ENCODE measurements at regions not wholly inside any gene's neighbourhood (a gene's known extent, or its start where the extent isn't known, plus 50 kb on each side); places are given as distances from the start of the nearest gene placed in this dataset.

GRCh38 chr2:217418544-217418943 is 558.7 kb upstream of the TNP1 start:
- intact Hi-C loops (cut with micrococcal nuclease), result no loop called here

GRCh38 chr2:217418090-217418489 is 558.2 kb upstream of the TNP1 start:
- Histone ChIP-seq H3K4me3 (replicated peaks in 1 of 3; ENCODE audit: low read depth in 2 of 3, low read length in 3 of 3) (no peak overlapping the region), H2AFZ (ENCODE audit: insufficient read depth, low read depth, low read length, poor library complexity, severe bottlenecking) (no peak overlapping the region), H3K4me1 (ENCODE audit: control insufficient read depth in 1 of 2, insufficient read depth in 2 of 2, low read length in 2 of 2) (peaks cover 0 to 3% of the 10 kb centered on the region in 2 donors), H3K4me2 (replicated peaks; ENCODE audit: extremely low read depth, low read length, poor library complexity, severe bottlenecking) (no peak overlapping the region), H3K9me3 (replicated peaks in 1 of 2; ENCODE audit: control insufficient read depth in 1 of 2, insufficient read depth in 1 of 2, low read length in 2 of 2) (no peaks in the 10 kb centered on the region), H3K27me3 (ENCODE audit: control insufficient read depth in 2 of 2, insufficient read depth in 2 of 2, low read length in 2 of 2) (peaks cover 13 to 16% of the 10 kb centered on the region in 2 donors), H3K79me2 (ENCODE audit: insufficient read depth, low read length) (no peaks in the 10 kb centered on the region), H3K27ac (ENCODE audit: low read depth in 1 of 2, low read length in 2 of 2) (no peak overlapping the region), H3K36me3 (replicated peaks in 1 of 2; ENCODE audit: control insufficient read depth in 1 of 2, insufficient read depth in 2 of 2, low read length in 2 of 2) (no peaks in the 10 kb centered on the region), H4K20me1 (ENCODE audit: insufficient read depth, low read length) (no peaks in the 10 kb centered on the region), H3K9ac (ENCODE audit: insufficient read depth, low read length, poor library complexity, severe bottlenecking) (no peak overlapping the region)
- no peaks in the 10 kb centered on the region for H3K36me3 Mint-ChIP-seq
- H3K4me3 Mint-ChIP-seq, result peak overlapping the region in 1 of 2 donors; percentile 27
- intact Hi-C loops (cut with micrococcal nuclease), result no loop called here
- H3K4me1 Mint-ChIP-seq, result peaks cover 4% of the 10 kb centered on the region
- TF ChIP-seq CTCF (IDR thresholded peaks at IDR 0.05), result no peak
- no peak overlapping the region for H3K27ac Mint-ChIP-seq
- WGBS (ENCODE audit: insufficient coverage), result 90% methylated on average over 2 of the region's 3 CpGs
- DNase-seq, result no peak
- H3K9me3 Mint-ChIP-seq, result peaks cover 0 to 4% (median 0%) of the 10 kb centered on the region in 7 donors
- peaks cover 8 to 28% (median 15%) of the 10 kb centered on the region in 3 donors for H3K27me3 Mint-ChIP-seq (ENCODE audit: low read depth in 3 of 3)

More at GRCh38 chr2:217418544-217418943, 558.7 kb upstream of the TNP1 start:
- no peak overlapping the region for H3K27ac ChIP-seq (ENCODE audit: low read depth in 1 of 2, low read length in 2 of 2)
- Mint-ChIP-seq H3K27me3 (ENCODE audit: low read depth in 3 of 3) (peaks cover 8 to 27% (median 15%) of the 10 kb centered on the region in 3 donors), H3K27ac (no peak overlapping the region), H3K36me3 (no peaks in the 10 kb centered on the region), H3K4me1 (peaks cover 5% of the 10 kb centered on the region), H3K9me3 (peaks cover 0 to 4% (median 0%) of the 10 kb centered on the region in 7 donors), H3K4me3 (no peak overlapping the region)
- no peaks in the 10 kb centered on the region for H4K20me1 ChIP-seq (ENCODE audit: insufficient read depth, low read length)
- 100% methylated on average over 2 of the region's 3 CpGs for WGBS (ENCODE audit: insufficient coverage)
- H2AFZ ChIP-seq (ENCODE audit: insufficient read depth, low read depth, low read length, poor library complexity, severe bottlenecking), result no peak overlapping the region
- no peak for TF ChIP-seq CTCF (IDR thresholded peaks at IDR 0.05)
- no peak overlapping the region for H3K4me3 ChIP-seq (replicated peaks in 1 of 3; ENCODE audit: low read depth in 2 of 3, low read length in 3 of 3)
- peaks cover 0 to 3% of the 10 kb centered on the region in 2 donors for H3K4me1 ChIP-seq (ENCODE audit: control insufficient read depth in 1 of 2, insufficient read depth in 2 of 2, low read length in 2 of 2)
- no peak for DNase-seq
- no peaks in the 10 kb centered on the region for H3K79me2 ChIP-seq (ENCODE audit: insufficient read depth, low read length)
- H3K4me2 ChIP-seq (replicated peaks; ENCODE audit: extremely low read depth, low read length, poor library complexity, severe bottlenecking), result no peak overlapping the region
- no peaks in the 10 kb centered on the region for H3K9me3 ChIP-seq (replicated peaks in 1 of 2; ENCODE audit: control insufficient read depth in 1 of 2, insufficient read depth in 1 of 2, low read length in 2 of 2)
- no peaks in the 10 kb centered on the region for H3K36me3 ChIP-seq (replicated peaks in 1 of 2; ENCODE audit: control insufficient read depth in 1 of 2, insufficient read depth in 2 of 2, low read length in 2 of 2)
- H3K9ac ChIP-seq (ENCODE audit: insufficient read depth, low read length, poor library complexity, severe bottlenecking), result no peak overlapping the region
- H3K27me3 ChIP-seq (ENCODE audit: control insufficient read depth in 2 of 2, insufficient read depth in 2 of 2, low read length in 2 of 2), result peaks cover 13 to 16% of the 10 kb centered on the region in 2 donors

Measured in CD14-positive monocyte (primary cell).